RPMI8226 (cell line): ENCODE measurements at regions not wholly inside any gene's neighbourhood (a gene's known extent, or its start where the extent isn't known, plus 50 kb on each side); places are given as distances from the start of the nearest gene placed in this dataset.
"Not testable (repeated sequence)": the region's sequence is repeated elsewhere in the genome, so short reads cannot be mapped to it uniquely, and the experiment has no call there.

Experiments used
- DNase-seq: peaks from one replicate; pipeline ENCODE4 v3.0.0-alpha.2; 2015

DNA sequence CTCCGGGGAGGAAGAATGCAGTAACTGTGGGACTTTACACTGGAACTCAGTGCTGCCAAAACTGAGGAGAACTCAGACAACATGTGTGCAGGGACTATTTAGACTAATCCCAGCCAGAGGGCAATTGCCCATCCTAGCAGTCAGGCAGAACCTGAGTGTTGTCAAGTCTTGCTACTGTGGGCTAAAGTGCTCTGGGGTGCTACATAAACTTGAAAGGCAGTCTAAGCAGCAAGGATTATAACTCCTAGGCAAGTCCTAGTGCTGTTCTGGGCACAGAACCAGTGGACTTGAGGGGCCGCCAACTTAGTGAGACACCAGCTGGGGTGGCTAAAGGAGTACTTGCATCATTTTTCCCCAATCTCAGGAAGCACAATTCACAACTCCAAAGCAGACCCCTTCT, 363.8 kb upstream of the PTCHD4 start:
- no peak for DNase-seq

DNA sequence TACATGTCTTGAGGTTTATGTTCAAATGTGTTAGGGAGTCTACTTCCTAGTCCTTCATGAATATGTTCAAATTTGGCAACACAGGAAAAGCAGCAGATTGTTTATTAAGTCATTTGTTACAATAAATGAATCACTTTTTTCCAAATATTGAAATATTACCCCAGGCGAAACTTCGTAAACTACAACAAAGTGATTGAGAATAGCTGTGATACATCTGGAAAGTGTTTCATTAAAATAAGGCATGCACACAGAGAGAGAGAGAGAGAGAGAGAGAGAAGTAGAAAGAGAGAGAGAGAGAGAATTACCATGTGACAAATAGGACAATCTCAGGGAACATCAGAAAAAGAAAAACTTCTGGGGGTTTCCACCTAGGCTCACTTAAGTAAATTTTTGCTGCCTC, 363.1 kb upstream of the PTCHD4 start:
- DNase-seq: no peak

DNA sequence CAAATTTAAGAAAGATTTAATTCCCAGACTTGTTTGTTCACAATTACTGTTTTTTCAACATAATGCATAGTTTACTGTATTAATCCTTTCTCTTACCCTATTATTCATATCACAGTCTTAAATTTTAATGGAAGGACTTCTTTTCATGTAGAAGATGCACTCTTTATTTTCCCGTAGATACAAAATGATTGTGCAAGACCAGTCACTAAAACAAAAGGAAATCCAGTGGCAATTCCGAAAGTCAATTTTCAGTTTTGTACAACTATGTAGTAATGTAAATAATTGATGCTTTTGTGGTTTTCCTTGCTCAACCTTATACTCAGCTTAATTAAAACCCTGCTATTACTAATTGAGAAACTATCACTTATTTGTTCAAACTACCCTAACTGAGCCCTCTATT, 361.5 kb upstream of the PTCHD4 start:
- no peak for DNase-seq

DNA sequence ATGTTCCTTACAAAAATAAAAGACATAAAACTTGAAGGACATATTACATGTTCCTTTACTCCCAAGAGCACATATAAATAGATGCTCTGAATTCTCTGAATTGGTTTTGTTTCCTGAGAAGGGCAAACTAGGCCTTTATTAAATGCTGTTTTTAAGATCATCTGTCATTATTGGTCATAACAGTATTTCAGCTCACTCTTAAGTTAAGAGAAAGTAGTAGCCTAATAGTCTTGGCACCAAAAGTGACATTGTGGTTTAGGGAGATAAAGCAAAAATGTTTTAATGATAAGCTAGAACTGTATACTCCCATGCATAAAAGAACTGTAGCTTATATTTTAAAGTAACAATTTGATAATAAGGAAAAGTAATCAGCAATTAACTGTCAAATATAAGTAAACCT, 361.1 kb upstream of the PTCHD4 start:
- no peak for DNase-seq

DNA sequence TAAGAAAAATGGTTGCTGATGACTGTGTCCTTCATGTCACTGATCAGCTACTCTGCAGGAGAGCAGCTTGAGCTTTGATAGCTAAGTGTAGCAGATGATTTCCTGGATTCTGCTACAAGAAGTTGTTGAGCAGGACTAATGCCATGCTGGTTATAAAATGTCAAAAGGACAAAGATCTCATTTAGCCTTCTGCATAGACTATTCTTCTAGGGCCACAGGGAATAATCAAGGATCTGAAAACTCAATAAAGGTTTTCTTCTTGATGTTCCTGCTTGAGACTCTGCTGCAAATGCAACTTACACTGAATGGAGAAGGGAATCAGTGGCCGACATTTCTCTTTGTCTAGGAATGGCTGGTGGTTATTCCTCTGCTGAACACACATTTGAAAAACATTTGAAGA, 360.3 kb upstream of the PTCHD4 start:
- DNase-seq: no peak

DNA sequence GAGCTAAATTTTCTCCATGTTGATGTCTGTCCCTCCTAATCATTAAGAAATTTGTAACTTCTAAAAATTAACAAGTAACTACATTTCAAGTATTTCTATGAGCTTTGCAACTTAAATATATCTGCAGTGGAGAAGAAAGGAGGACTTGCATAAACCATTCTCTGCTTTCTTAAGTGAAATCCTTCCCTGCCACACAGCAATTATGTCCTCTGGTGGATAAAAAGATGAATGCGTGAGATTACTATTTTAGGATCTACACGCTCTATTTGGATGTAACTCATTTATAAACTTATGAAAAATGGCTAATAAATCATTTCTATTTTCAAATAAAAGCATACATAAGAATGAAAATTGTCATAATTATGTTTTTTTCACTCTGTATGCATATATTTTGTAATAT, 338.0 kb upstream of the PTCHD4 start:
- no peak for DNase-seq

DNA sequence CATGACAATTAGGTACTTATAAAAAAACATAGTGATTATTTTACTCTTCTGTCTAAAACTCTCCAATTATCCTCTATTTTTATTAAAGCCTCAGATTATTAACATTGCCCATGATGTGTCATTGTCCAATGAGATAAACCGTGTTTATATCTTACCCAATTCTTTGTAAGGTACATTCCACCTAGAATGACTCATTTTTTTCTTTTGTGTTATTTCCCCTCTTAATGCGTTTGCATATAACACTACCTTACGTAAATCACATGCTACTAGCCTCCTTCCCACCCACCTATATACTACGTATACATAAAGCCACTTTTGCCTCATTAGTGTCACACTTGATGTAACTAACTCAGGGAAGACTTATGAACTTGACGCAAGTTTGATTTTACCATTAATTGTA, 336.3 kb upstream of the PTCHD4 start:
- no peak for DNase-seq

DNA sequence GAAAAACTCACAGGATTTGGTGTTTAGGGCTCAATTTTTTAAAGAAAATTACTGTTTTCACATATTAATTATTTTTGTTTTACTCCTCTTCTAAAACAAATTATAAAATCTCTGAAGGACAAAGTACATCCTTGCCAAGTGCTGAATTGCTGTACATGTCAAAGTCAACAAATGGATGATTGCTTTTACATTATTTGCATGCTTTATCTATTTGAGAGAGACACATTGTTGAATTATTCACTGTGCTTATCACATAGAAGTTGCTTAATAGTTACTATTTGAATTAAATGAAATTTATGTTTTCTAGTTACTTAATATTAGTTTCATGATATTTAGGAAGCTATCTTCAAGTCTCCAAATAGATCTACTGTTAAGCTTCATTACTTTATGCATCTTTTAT, 318.6 kb upstream of the PTCHD4 start:
- DNase-seq: no peak

DNA sequence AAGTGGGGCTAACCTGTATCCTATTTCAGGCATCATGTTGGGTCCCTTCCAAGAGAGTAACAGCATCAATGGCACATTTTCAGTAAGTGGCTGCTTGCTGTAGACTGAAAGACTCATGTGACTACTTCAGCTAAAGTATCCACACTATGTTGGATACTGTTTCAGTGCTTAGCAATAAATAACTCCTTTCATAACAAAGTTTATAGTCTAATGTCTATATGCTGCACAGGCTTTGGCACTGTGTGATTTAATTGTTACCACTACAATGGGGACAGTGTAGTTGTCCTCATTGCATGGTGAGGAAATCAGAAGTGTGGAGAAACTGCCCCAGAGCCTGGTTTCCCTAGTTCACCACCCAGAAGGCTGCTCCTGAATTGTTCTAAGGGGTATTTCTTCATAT, 318.0 kb upstream of the PTCHD4 start:
- DNase-seq: no peak

DNA sequence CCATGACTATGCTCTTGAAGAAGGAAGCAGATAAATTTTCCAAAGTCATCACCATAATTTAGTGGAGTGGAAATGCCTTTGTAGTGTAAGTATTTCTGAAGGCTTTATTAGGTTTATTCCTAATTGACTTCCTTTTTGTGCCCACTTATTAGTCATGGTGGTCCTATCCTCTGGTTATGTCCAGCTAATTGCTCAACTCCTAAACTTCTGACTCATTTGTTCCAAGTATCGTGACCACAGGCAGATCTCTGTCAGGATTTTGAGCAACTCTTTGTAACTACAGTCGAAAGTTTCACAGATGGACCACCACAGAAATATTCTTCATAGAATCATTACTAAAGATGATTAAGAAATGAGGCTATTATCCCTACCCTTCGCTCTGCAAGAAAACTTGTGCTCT, 315.6 kb upstream of the PTCHD4 start:
- DNase-seq: no peak

DNA sequence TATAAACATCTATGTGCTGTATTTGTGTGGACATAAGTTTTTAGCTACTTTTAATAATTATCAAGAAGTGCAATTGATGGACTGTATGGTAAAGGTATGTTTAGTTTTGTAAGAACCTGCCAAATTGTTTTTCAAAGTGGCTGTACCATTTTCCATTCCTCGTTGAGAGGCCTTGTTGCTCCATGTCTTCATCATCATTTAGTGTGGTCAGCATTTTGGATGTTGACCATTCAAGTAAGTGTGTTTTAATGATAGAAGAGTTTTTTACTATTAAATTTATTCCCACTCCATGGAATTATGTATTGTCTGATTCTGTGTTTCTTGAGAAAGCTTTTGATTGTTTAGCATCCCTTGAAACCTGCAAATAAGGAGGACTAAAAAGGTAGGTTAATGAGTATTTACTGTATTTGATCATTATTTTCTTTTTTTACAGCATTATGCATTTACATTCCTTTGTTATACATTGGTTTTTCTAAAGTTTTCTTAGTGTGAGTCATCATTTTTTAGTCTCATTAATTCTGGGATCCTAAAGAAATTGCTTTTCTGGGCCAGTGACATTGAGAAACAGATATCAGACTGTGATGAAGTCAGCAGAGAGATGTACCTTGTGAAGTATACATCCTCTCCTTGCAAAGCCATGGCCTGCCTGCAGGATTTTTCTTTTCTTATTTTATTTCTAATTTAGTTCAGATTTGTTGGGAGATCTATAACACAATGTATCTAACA, 312.8 kb upstream of the PTCHD4 start:
- no peak for DNase-seq

DNA sequence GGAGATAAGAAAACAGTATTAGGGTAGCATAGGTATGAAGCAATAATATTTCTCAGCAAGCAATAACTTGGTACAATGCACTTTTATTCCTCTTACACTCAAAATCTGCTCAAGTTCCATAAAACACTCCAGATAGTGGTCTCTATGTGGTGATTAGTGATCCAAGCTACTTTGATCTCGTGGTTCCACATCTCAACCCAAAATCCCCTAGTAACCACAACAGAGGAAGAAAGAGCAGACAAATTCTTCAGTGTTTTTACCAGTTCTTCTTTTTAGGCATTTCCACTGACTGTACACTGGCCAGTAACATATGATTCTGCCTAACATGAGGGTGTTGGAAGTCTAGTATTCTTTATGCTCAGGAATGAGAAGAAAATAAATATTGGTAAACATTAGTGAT, 309.0 kb upstream of the PTCHD4 start:
- DNase-seq: no peak

DNA sequence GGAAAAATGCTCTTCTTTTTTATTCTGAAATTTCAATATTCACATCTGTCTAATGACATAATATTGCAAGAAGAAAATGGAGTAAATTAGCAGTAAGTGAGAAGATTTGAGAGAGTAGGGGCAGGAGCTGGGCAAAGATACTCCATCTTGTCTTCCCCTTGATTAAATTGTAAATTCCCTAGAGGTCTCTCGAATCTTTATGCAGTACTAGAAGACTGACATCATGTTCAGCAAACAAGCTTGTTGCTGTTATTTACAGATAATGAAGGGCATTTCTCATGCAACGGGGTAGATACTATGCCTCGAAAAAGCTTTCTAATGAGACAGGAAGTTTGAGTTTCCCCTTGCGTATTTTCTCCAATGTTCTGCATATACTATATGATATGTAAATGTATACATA, 306.9 kb upstream of the PTCHD4 start:
- DNase-seq: no peak

DNA sequence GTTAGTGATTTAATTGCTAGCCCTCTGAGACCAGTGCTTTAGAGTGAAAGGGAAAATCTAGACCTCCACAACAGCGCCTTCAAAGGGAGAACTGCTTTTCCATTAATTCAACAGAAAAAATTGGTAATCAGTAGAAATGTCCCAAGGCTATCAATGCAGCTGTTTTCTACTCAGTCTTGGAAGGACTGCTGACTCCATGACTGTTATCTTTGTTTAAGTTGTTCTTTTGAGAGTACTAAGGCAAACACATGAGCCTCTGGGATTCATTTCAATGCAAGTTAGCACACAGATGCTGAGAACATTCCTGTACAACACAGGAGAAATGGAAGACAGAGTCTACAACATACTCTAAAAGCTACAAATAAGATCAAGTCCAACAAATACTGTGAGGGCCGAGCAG, 301.7 kb upstream of the PTCHD4 start:
- DNase-seq: no peak

DNA sequence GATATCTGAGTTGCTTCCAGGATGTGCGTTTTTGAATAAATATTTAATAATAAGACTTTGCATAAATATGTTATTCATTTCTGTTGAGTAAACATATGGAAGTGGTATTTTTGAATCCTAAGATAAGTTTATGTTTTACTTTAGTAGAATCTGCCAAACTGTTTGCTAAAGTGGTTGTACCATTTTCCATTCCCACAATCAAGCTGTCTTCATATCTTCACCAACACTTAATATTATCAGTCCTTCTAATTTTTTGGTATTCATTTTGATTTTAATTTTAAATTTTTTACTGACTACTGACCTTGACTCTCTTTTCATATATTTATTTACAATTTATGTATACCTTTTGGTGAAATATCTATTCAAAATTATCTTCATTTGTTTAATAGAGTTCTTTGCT, 293.9 kb upstream of the PTCHD4 start:
- no peak for DNase-seq

DNA sequence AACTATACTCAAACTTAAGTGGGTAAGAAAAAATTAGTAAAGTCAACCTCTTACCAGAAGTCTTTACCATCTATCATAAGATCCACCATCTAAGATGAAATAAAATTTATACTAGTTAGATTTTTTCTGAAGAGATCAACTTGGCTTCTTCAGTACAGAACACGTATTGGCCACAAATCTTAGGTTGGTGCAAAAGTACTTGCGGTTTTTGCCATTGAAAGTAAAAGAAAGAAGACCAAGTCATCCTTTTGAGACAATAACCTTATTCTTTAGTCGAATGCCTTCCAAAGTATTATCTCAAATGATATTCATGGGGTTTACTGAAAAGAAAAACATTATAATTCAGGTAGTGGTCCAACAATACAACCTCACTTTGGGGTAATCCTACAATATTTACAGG, 292.6 kb upstream of the PTCHD4 start:
- no peak for DNase-seq

DNA sequence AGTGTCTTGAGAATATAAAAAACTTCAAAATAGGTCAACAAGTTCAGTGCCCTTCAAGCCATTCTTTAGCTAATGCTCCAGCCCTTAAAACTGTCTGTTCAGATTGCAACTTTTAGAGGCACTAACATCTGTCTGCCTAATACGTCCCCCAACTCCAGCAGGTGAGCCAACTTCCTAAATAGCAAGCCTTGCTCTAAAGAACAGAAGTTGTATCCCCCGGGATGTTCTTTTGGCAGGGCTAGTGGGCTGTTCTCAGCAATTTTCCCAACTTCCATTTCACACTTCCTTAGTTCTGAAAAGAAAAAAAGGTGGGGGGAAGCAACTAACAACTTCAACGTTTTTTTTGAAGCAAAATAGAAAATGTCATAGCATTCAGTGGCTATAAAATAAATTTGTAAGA, 290.0 kb upstream of the PTCHD4 start:
- no peak for DNase-seq

DNA sequence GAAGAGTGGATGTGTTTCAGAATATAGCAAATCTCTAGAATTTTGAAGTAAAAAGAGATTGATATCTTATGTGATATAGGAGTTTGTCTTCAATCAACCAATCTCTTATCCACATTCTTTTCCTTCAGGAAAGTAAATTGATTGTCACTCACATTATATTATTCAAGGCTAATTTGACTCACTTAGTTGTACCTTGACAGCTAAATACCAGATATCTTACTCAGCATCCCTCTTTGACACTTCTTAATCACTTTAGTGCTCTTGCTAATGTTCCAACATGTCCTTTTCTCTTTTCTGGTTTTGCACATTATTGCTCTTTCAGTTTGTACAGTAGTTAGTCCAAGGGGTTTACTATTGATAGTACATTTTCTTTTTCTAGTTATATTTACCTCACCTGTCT, 286.9 kb upstream of the PTCHD4 start:
- no peak for DNase-seq

DNA sequence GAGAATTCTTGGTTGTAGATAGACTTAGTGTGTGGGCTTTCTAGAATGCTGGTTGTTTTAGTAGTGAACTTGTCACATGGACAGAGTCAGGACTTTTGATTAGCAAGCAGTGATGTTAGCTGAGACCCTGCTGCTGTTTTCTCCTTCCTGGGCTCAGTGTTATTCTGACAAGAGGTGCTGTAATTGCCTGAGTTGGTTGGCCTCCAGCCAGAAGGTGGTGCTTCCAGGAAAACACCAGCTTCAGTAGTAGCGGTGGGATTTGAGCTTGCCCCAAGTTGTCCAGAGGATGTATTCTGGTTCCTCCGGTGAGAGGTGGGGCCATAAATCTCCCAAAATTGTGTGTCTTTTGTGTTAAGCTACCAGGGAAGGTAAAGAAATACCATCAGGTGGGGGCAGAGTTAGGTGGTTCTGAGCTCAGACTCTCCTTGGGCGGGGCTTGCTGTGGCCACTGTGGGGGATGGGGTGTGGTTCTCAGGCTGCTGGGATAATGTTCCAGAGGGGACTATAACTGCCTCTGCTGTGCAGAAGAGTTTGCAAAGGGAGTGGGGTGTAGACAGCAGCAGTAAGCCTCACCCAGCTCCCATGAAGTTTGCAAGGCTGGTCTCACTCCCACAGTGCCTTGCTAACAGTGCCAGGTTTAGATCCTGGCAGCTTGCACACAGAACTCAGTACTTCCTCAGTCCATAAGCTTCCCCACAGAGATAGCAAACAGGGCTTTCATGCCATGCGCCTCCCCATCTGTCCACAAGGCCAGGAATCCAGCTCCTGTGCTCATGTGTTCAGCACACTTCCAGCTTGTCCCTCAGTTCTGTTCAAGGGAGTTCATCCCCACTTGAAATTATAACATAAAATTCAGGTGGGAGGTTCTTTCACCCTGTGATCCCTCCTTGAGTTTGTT, 278.4 kb upstream of the PTCHD4 start:
- DNase-seq: no peak

DNA sequence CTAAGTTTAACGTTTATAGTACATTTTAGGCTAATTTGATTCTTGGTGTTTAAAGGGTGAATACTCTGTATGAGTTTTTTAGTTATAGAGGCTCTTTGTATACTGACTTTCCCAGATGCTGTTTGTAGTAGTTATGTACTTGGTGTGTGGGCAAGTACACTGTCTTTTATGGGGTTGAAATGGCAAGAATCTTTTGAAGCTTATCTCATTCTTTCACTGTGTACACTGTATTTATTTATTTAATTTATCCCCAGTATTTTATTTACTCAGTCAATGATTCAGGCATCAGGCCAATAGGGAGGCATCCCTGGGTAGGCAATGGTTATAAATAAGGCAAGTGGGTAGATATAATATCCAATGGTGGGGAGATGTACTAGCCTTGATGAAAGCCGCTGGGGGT, 277.0 kb upstream of the PTCHD4 start:
- no peak for DNase-seq

DNA sequence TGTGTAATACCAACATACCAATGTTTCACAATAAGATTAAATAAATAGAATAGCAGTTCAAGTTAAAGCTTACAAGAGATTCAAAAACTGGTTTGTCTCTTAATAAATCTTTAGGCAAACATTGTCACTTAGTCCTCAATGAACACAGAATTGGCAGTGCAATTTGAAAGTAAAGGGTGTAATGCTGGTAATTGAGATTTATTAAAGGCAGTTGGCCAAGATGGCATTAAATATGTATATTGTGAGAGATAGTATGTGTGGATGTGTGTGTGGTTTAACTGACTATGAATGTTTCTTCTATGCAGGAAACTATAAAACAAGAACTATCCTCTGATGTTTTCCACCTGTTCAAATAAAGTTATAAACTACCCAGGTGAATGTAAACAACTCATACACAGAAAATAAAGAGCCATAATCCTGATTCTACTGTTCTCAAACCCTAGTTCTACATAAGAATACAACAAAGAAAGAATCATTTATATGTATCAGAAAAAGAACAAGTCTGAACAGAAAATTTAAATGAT, 267.9 kb upstream of the PTCHD4 start:
- no peak for DNase-seq

DNA sequence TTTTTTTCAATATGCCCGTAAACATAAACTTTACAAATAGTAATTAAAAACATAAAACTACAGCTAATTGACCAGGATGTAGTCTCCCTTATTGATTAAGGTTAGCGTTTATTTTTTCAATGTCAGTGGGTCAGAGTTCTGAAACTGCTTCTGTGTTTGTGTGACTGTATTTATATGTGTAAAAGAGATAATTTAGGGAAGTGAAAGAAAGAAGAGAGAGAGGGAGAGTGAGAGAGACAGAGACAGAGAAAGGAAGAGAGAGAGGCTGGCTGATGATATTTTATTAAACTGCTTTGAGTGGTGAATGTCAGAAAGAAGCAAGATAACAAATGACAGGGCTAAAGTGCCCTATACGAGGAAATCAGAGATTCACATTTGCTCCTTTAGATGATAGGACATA, 266.1 kb upstream of the PTCHD4 start:
- no peak for DNase-seq

DNA sequence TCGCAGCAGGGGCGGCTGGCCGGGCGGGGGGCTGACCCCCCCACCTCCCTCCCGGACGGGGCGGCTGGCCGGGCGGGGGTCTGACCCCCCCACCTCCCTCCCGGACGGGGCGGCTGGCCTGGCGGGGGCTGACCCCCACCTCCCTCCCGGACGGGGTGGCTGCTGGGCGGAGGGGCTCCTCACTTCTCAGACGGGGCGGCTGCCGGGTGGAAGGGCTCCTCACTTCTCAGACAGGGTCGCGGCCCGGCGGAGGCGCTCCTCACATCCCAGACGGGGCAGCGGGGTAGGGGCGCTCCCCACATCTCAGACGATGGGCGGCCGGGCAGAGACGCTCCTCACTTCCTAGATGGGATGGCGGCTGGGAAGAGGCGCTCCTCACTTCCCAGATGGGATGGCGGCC, 260.2 kb upstream of the PTCHD4 start:
- not testable (repeated sequence) for DNase-seq

DNA sequence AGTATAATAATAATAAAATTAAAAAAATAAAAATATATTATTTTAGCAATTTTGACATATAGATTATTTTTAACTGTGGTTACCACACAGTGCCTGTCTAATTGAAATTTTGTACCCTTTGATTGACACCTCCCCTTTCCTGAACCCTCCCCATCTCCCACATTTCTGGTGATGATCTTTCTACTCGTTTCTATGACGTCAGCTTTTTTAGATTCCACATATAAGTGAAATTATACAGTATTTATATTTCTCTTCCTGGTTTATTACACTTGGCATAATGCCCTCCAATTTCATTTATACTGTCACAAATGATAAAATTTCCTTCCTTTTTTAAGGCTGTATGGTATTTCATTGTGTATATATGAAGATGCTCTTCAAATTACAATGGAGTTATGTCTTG, 258.1 kb upstream of the PTCHD4 start:
- DNase-seq: no peak
